Duodenal mucosa (tissue), 2 donors: ENCODE measurements at regions not wholly inside any gene's neighbourhood (a gene's known extent, or its start where the extent isn't known, plus 50 kb on each side); places are given as distances from the start of the nearest gene placed in this dataset.

Experiments
- H3K27ac ChIP-seq: one replicate; pipeline ENCODE4 v1.7.0; 2013; ENCODE audit warnings: low read depth, low read length
- H3K27me3 ChIP-seq, 2 donors: one replicate each; pipeline ENCODE4 v1.7.0; 2013; ENCODE audit warnings: low read length in 2 of 2, control low read depth in 1 of 2; ENCODE audit not compliant: insufficient read depth in 2 of 2, control insufficient read depth in 1 of 2
- H3K36me3 ChIP-seq, 2 donors: one replicate each; pipeline ENCODE4 v1.7.0; 2013; ENCODE audit warnings: low read length in 2 of 2, control low read depth in 1 of 2; ENCODE audit not compliant: insufficient read depth in 2 of 2, control insufficient read depth in 1 of 2
- H3K4me1 ChIP-seq, 2 donors: one replicate each; pipeline ENCODE4 v1.7.0; 2013; ENCODE audit warnings: low read length in 2 of 2, control low read depth in 1 of 2; ENCODE audit not compliant: insufficient read depth in 2 of 2, control insufficient read depth in 1 of 2
- H3K4me3 ChIP-seq, 2 donors: one replicate each; pipeline ENCODE4 v1.7.0; 2013; ENCODE audit warnings: low read length in 2 of 2, low read depth in 1 of 2
- H3K9ac ChIP-seq, 2 donors: one replicate each; pipeline ENCODE4 v1.7.0; 2013; ENCODE audit warnings: low read length in 2 of 2, low read depth in 1 of 2
- H3K9me3 ChIP-seq, 2 donors: one replicate each; pipeline ENCODE4 v1.7.0; 2013; ENCODE audit warnings: low read length in 2 of 2, control low read depth in 1 of 2; ENCODE audit not compliant: control insufficient read depth in 1 of 2

DNA sequence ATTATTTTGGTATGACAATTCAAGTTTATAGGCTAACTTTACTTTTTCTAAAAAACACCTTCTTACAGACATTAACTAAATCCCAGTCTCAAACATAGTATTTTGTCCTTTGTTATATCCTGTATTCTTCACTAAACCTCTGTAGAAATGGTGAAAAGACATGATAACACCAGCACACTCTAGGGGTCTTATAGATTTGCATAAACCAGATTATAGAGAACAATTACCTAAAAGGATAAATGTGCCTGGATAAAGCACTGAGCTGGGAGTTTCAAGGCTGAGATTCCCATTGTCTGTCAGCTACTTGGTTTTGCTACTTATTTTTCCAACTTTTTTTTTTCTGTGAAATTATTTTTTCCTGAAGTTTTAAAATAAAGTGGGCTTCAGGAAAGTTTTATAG is 1288.6 kb upstream of the TMPRSS15 start:
- H3K4me1 ChIP-seq: no peaks in the 10 kb centered on the region
- H3K27ac ChIP-seq: no peak overlapping the region
- no peaks in the 10 kb centered on the region for H3K36me3 ChIP-seq
- H3K27me3 ChIP-seq: no peaks in the 10 kb centered on the region
- H3K9ac ChIP-seq: no peak overlapping the region
- H3K9me3 ChIP-seq: no peaks in the 10 kb centered on the region
- H3K4me3 ChIP-seq: no peak overlapping the region

- Histone ChIP-seq H3K36me3 (no peaks in the 10 kb centered on the region), H3K4me3 (no peak overlapping the region), H3K27me3 (no peaks in the 10 kb centered on the region), H3K27ac (no peak overlapping the region), H3K9ac (no peak overlapping the region), H3K9me3 (no peaks in the 10 kb centered on the region), H3K4me1 (no peaks in the 10 kb centered on the region)
These were observed 1292.2 kb upstream of the TMPRSS15 start for GRCh38 chr21:19695796-19696195.

DNA sequence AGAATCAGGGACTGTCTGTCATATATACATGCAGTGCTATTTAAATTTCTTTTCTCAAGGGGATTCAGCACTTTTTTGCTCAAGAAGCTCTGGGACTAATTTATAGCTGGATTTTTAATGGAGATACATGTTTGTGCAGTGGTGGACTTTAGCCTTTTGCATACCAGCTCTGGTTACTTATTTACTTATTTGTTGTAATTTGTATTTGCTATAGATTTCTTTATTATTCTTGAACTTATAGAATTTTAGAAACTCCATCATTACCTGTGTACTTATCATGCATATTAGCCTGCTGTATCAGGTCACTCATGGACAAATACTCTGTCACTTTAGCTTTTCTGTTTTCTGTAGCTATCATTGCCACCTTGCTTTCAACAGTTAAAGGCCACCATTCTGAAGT is 1296.9 kb upstream of the TMPRSS15 start:
- Histone ChIP-seq H3K9ac (no peak overlapping the region), H3K27ac (no peak overlapping the region), H3K9me3 (no peaks in the 10 kb centered on the region), H3K4me1 (no peaks in the 10 kb centered on the region), H3K4me3 (no peak overlapping the region), H3K36me3 (no peaks in the 10 kb centered on the region), H3K27me3 (no peaks in the 10 kb centered on the region)

- Histone ChIP-seq H3K36me3 (no peaks in the 10 kb centered on the region), H3K27me3 (no peaks in the 10 kb centered on the region), H3K9ac (no peak overlapping the region), H3K4me3 (no peak overlapping the region), H3K4me1 (no peaks in the 10 kb centered on the region), H3K9me3 (peaks cover 3 to 8% of the 10 kb centered on the region in 2 donors), H3K27ac (no peak overlapping the region)
These were observed 1295.5 kb upstream of the NCAM2 start for GRCh38 chr21:19702726-19703125.

DNA sequence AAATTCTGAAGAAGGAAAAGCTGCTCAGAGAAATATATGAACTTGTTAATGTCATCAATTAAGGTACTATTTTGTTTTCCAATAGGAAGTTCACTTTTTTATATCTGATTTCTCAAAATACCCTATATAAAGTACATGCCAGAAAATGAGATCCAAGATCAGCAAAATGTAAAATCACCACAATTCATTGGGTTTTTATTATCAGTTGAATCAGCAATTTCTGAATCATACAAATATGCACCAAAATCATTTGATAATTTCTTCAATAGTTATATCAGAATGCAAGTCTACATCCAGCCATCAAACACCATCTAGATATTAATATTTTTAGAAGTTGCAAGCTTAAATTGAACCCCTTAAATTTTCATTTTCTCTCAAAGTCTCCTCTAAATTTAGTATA is 1293.4 kb upstream of the NCAM2 start:
- H3K9ac ChIP-seq: no peak overlapping the region
- H3K27ac ChIP-seq: no peak overlapping the region
- peaks cover 5 to 23% of the 10 kb centered on the region in 2 donors for H3K9me3 ChIP-seq
- no peaks in the 10 kb centered on the region for H3K36me3 ChIP-seq
- H3K4me3 ChIP-seq: no peak overlapping the region
- no peaks in the 10 kb centered on the region for H3K27me3 ChIP-seq
- H3K4me1 ChIP-seq: no peaks in the 10 kb centered on the region

DNA sequence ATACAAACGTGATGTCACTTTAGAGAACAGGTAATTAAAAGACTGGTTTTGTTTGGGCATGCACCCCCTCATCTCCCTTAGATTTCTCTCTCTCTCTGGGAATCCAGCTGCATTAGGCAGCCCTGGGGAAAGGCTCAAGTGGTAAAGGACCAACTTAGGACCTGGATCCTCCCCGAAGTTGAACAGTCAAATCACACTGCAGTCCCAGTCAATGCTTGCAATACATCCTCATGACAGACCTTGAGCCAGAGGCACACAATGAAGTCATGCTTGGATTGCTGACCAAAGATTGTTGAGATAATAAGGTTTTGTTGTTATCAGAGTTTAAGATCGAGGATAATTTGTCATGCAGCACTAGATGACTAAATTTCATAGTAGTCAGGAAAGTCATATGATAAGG is 1285.8 kb upstream of the NCAM2 start:
- H3K4me1 ChIP-seq: no peaks in the 10 kb centered on the region
- H3K4me3 ChIP-seq: no peak overlapping the region
- H3K36me3 ChIP-seq: no peaks in the 10 kb centered on the region
- no peak overlapping the region for H3K27ac ChIP-seq
- H3K27me3 ChIP-seq: no peaks in the 10 kb centered on the region
- H3K9me3 ChIP-seq: peaks cover 4 to 17% of the 10 kb centered on the region in 2 donors
- H3K9ac ChIP-seq: no peak overlapping the region

DNA sequence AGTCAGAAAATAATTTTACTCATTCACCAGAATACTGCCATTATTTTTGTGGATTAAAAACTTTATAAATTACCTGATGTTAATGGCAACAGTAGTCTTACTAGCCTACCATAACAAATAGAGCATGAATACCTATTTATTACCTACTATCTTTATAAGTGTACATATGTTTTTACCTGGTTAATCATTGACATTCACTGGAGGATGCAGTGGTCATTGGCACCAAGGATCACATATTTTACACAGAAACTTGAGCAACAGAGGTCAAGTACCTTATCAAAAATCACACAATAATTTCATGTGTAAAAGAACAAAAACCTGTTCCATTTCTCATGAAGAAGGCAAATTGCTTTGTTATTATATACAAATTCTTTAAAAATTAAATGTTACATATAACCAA is 1284.9 kb upstream of the NCAM2 start:
- Histone ChIP-seq H3K9ac (no peak overlapping the region), H3K4me1 (no peaks in the 10 kb centered on the region), H3K9me3 (peaks cover 0 to 8% of the 10 kb centered on the region in 2 donors), H3K36me3 (no peaks in the 10 kb centered on the region), H3K4me3 (no peak overlapping the region), H3K27me3 (no peaks in the 10 kb centered on the region), H3K27ac (no peak overlapping the region)

- H3K9ac ChIP-seq: no peak overlapping the region
- H3K4me1 ChIP-seq: no peaks in the 10 kb centered on the region
- no peak overlapping the region for H3K4me3 ChIP-seq
- H3K27ac ChIP-seq: no peak overlapping the region
- H3K36me3 ChIP-seq: no peaks in the 10 kb centered on the region
- H3K9me3 ChIP-seq: no peaks in the 10 kb centered on the region
- H3K27me3 ChIP-seq: no peaks in the 10 kb centered on the region
These were observed 1274.1 kb upstream of the NCAM2 start for GRCh38 chr21:19724081-19724480.

DNA sequence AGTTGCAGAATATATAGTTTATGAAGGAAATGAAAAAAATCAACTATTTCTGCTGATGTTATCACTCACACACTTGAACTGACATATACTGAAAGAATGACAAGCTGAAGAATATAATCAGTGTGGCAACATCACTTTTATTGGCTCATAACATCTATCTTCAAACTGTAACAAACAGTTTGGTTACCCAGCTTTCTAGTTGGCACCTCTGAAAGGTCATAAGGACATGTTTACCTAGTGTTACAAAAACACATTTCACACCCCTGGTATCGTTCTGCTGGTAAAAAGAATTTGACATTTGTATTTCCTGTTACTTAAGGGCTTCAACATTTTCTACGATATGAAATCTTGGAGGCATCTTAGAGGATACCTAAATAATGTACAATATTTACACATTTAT is 1267.0 kb upstream of the NCAM2 start:
- Histone ChIP-seq H3K9me3 (no peaks in the 10 kb centered on the region), H3K36me3 (no peaks in the 10 kb centered on the region), H3K27me3 (no peaks in the 10 kb centered on the region), H3K4me3 (no peak overlapping the region), H3K4me1 (no peaks in the 10 kb centered on the region), H3K27ac (no peak overlapping the region), H3K9ac (no peak overlapping the region)

DNA sequence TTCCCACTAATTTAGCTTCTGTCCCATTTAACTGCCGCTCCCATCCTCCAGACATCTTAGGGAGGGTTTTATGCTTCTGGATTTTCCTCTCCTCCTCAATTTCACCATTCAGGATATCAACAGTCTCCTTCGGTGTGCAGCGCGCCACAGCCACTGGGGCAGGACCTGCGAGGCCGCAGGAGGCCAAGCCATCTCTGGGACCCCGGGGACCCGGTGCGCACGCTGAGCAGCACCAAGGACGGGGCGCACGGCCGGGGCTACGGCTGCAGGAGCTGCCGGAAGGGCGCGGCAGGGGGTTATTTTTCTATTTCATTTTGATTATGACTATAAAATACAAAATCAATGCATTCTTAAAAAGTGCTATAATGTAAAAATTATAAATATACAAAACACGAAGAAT is 1238.4 kb upstream of the NCAM2 start:
- Histone ChIP-seq H3K9me3 (no peaks in the 10 kb centered on the region), H3K27ac (no peak overlapping the region), H3K4me1 (no peaks in the 10 kb centered on the region), H3K36me3 (no peaks in the 10 kb centered on the region), H3K4me3 (no peak overlapping the region), H3K27me3 (no peaks in the 10 kb centered on the region), H3K9ac (no peak overlapping the region)

DNA sequence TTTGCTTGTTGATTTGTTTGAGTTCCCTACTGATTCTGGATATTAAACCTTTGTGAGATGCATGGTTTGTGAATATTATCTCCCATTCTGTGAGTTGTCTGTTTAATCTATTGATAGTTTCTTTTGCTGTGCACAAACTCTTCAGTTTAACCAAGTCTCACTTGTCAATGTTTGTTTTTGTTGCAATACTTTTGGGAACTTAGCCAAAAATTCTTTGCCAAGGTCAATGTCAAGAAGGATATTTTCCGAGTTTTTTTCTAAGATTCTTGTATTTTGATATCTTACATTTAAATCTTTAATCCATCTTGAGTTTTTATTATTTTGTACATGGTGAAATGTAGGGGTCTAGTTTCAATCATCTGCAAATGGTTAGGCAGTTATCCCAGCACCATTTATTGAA is 1230.7 kb upstream of the NCAM2 start:
- H3K27me3 ChIP-seq: no peaks in the 10 kb centered on the region
- no peak overlapping the region for H3K4me3 ChIP-seq
- no peaks in the 10 kb centered on the region for H3K36me3 ChIP-seq
- no peak overlapping the region for H3K9ac ChIP-seq
- no peaks in the 10 kb centered on the region for H3K9me3 ChIP-seq
- H3K27ac ChIP-seq: no peak overlapping the region
- H3K4me1 ChIP-seq: no peaks in the 10 kb centered on the region
